ENCODE measurements at regions not wholly inside any gene's neighbourhood (a gene's known extent, or its start where the extent isn't known, plus 50 kb on each side); places are given as distances from the start of the nearest gene placed in this dataset.

GRCh38 chr5:33306758-33307157 lies 134.0 kb upstream of the TARS1 start:
- TF ChIP-seq, protein P1, sequence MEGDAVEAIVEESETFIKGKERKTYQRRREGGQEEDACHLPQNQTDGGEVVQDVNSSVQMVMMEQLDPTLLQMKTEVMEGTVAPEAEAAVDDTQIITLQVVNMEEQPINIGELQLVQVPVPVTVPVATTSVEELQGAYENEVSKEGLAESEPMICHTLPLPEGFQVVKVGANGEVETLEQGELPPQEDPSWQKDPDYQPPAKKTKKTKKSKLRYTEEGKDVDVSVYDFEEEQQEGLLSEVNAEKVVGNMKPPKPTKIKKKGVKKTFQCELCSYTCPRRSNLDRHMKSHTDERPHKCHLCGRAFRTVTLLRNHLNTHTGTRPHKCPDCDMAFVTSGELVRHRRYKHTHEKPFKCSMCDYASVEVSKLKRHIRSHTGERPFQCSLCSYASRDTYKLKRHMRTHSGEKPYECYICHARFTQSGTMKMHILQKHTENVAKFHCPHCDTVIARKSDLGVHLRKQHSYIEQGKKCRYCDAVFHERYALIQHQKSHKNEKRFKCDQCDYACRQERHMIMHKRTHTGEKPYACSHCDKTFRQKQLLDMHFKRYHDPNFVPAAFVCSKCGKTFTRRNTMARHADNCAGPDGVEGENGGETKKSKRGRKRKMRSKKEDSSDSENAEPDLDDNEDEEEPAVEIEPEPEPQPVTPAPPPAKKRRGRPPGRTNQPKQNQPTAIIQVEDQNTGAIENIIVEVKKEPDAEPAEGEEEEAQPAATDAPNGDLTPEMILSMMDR (conservative IDR thresholded peaks at IDR 0.05; ENCODE audit: low read depth in 2 of 2): no peak
- TF ChIP-seq POLR2AphosphoS5 (IDR thresholded peaks at IDR 0.05; ENCODE audit: low read depth): no peak
- no peak for TF ChIP-seq ETS1 (IDR thresholded peaks at IDR 0.05)
- TF ChIP-seq REST (IDR thresholded peaks at IDR 0.05; ENCODE audit: unreplicated experiment): no peak
- TF ChIP-seq EZH2 (IDR thresholded peaks at IDR 0.05; ENCODE audit: low read depth, unreplicated experiment): no peak
- TF ChIP-seq EZH2phosphoT487 (IDR thresholded peaks at IDR 0.05; ENCODE audit: unreplicated experiment): no peak

All from GM23338 (cell line).